Loucy (cell line): ENCODE measurements at regions not wholly inside any gene's neighbourhood (a gene's known extent, or its start where the extent isn't known, plus 50 kb on each side); places are given as distances from the start of the nearest gene placed in this dataset.

Source experiments
- H2AFZ ChIP-seq: fragments of 200-600 bp; sonication (generic); 2 replicates; pipeline ENCODE4 v1.6.0; 2016; ENCODE audit warnings: antibody characterized with exemption, mild to moderate bottlenecking, low read length, moderate library complexity
- H3F3A ChIP-seq: fragments of 200-600 bp; 2 replicates; pipeline ENCODE4 v1.6.0; 2016; ENCODE audit warnings: antibody characterized with exemption, low read depth, mild to moderate bottlenecking
- H3K27me3 ChIP-seq: fragments of 200-600 bp; sonication (generic); 2 replicates; pipeline ENCODE4 v1.6.1; 2014; ENCODE audit warnings: low read length, mild to moderate bottlenecking; ENCODE audit not compliant: insufficient read depth, poor library complexity, severe bottlenecking
- H3K36me3 ChIP-seq: fragments of 200-600 bp; sonication (generic); 2 replicates; pipeline ENCODE4 v1.6.1; 2016; ENCODE audit warnings: low read length; ENCODE audit not compliant: insufficient read depth
- H3K4me1 ChIP-seq: fragments of 200-600 bp; sonication (generic); 2 replicates; pipeline ENCODE4 v1.5.1; 2014; ENCODE audit warnings: low read length, mild to moderate bottlenecking; ENCODE audit not compliant: insufficient read depth, poor library complexity, severe bottlenecking
- H3K4me2 ChIP-seq: fragments of 200-600 bp; sonication (generic); 2 replicates; pipeline ENCODE4 v1.6.0; 2014; ENCODE audit warnings: antibody characterized with exemption, low read length, low read depth, mild to moderate bottlenecking; ENCODE audit not compliant: poor library complexity, severe bottlenecking
- H3K4me3 ChIP-seq: fragments of 200-600 bp; sonication (generic); 2 replicates; pipeline ENCODE4 v1.5.1; 2014; ENCODE audit warnings: low read length, mild to moderate bottlenecking, mixed read lengths; ENCODE audit not compliant: poor library complexity, severe bottlenecking
- H3K79me2 ChIP-seq: fragments of 200-600 bp; sonication (generic); 2 replicates; pipeline ENCODE4 v1.6.1; 2014; ENCODE audit warnings: low read length; ENCODE audit not compliant: insufficient read depth
- H3K9ac ChIP-seq: fragments of 200-600 bp; sonication (generic); 2 replicates; pipeline ENCODE4 v1.6.0; 2014; ENCODE audit warnings: mild to moderate bottlenecking, low read depth, low read length, moderate library complexity; ENCODE audit not compliant: poor library complexity, severe bottlenecking
- H3K9me2 ChIP-seq: fragments of 200-600 bp; sonication (generic); replicated peaks from 2 replicates; pipeline ENCODE4 v1.6.1; 2016; ENCODE audit warnings: low read depth, low read length, mixed read lengths
- H3K9me3 ChIP-seq: fragments of 200-600 bp; sonication (generic); 2 replicates; pipeline ENCODE4 v1.6.1; 2014; ENCODE audit warnings: mild to moderate bottlenecking, antibody characterized with exemption, low read length, low read depth; ENCODE audit not compliant: insufficient read depth
- H4K20me1 ChIP-seq: fragments of 200-600 bp; sonication (generic); 2 replicates; pipeline ENCODE4 v1.6.0; 2014; ENCODE audit warnings: antibody characterized with exemption, low read length, mild to moderate bottlenecking; ENCODE audit not compliant: insufficient read depth, poor library complexity, severe bottlenecking
- EZH2phosphoT487 ChIP-seq: fragments of 200-600 bp; IDR thresholded peaks from 2 replicates; pipeline ENCODE4 v1.6.1; 2018; ENCODE audit warnings: antibody characterized with exemption, mild to moderate bottlenecking, moderate library complexity, borderline replicate concordance
- TF ChIP-seq, protein P1 (sequence below): fragments of 200-600 bp; sonication (generic); conservative IDR thresholded peaks from 2 replicates; pipeline ENCODE4 v1.5.1; 2014; ENCODE audit warnings: mild to moderate bottlenecking, antibody characterized with exemption, low read length

DNA sequence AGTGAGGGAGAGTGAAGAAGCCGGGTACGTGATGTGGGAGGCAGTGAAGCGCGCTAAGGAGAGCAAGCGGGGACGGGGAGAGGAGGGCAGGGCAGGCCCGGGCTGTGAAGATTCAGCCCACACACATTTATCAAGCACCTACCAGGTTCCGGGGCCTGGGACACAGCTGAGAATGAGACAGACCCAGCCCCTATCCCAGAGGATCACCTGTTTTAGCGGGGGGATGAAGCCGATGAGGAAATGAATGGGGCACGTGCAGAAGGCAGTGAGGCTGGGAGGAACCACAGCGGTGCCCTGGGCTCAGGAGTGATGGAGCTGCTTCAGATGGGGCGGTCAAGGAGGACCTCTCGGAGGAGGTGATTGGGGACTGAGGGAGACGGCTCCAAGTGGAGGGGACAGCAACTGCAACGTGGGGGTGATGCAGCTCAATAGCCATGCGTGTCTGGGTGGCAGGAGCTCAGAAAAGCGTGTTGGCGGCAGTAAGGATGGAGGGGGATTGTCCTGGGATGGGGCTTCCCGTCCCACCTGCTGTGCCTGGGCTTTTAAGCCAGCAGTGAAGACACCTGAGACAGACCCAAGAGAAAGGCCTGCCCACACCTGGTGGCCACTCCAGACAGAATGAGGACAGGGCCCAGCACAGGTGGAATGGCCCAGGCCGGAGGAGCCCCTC, 77.5 kb upstream of the UNC5A start:
- Histone ChIP-seq H3K36me3 (no peaks in the 10 kb centered on the region), H3K27me3 (no peaks in the 10 kb centered on the region), H3K79me2 (no peaks in the 10 kb centered on the region), H3K4me2 (no peak overlapping the region), H3F3A (no peaks in the 10 kb centered on the region), H3K4me1 (peaks cover 6% of the 10 kb centered on the region), H4K20me1 (no peaks in the 10 kb centered on the region), H3K9me3 (no peaks in the 10 kb centered on the region), H2AFZ (no peak overlapping the region), H3K4me3 (no peak overlapping the region), H3K9me2 (no peaks in the 10 kb centered on the region), H3K9ac (no peak overlapping the region)
- TF ChIP-seq EZH2phosphoT487 = no peak
- TF ChIP-seq, protein P1, sequence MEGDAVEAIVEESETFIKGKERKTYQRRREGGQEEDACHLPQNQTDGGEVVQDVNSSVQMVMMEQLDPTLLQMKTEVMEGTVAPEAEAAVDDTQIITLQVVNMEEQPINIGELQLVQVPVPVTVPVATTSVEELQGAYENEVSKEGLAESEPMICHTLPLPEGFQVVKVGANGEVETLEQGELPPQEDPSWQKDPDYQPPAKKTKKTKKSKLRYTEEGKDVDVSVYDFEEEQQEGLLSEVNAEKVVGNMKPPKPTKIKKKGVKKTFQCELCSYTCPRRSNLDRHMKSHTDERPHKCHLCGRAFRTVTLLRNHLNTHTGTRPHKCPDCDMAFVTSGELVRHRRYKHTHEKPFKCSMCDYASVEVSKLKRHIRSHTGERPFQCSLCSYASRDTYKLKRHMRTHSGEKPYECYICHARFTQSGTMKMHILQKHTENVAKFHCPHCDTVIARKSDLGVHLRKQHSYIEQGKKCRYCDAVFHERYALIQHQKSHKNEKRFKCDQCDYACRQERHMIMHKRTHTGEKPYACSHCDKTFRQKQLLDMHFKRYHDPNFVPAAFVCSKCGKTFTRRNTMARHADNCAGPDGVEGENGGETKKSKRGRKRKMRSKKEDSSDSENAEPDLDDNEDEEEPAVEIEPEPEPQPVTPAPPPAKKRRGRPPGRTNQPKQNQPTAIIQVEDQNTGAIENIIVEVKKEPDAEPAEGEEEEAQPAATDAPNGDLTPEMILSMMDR = no peak

DNA sequence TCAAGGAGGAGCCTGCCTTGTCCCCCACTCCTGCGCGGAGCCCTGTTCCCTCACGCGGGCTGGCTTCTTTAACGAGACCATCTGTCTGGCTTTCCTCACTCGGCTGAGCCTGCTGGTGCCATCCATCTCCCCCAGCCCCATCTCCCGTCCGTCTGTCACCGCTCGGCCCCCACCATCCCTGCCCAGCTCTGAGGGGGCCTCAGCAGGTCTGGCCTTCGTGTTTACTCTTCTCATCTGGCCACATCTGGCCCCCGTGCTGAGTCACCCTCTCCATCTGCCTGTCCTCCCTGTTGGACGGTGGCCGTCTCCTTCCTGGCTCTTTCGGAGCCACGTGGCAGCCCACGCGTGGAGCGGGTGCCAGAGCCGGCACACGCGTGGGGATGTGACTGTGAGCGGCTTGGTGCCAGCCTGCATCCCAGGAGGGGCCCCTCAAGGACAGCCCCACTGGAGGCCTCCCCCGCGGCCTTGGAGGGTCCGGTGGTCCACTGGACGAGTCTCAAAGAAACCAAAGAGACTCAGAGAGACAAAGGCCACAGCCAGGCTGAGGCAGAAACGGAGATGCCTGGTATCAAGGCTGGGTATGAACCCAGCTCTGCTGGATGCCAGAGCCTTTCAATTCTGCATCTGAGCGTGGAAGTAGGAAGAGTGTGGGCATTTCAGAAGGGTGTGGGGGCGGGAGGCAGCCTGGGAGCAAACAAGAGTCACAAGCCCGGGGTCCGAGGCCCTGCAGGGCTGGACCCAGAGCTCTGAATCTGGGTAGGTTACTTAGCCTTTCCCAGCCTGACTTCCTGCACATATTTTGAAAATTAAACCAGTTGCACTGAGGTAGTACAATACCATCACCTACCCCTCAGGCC, 76.7 kb upstream of the UNC5A start:
- Histone ChIP-seq H3K9me2 (no peaks in the 10 kb centered on the region), H3K9ac (no peak overlapping the region), H2AFZ (no peak overlapping the region), H3K27me3 (no peaks in the 10 kb centered on the region), H4K20me1 (no peaks in the 10 kb centered on the region), H3K9me3 (no peaks in the 10 kb centered on the region), H3K36me3 (no peaks in the 10 kb centered on the region), H3K4me3 (no peak overlapping the region), H3K4me2 (no peak overlapping the region), H3K4me1 (peaks cover 6% of the 10 kb centered on the region), H3K79me2 (no peaks in the 10 kb centered on the region), H3F3A (no peaks in the 10 kb centered on the region)
- TF ChIP-seq, protein P1 = no peak
- no peak for TF ChIP-seq EZH2phosphoT487

DNA sequence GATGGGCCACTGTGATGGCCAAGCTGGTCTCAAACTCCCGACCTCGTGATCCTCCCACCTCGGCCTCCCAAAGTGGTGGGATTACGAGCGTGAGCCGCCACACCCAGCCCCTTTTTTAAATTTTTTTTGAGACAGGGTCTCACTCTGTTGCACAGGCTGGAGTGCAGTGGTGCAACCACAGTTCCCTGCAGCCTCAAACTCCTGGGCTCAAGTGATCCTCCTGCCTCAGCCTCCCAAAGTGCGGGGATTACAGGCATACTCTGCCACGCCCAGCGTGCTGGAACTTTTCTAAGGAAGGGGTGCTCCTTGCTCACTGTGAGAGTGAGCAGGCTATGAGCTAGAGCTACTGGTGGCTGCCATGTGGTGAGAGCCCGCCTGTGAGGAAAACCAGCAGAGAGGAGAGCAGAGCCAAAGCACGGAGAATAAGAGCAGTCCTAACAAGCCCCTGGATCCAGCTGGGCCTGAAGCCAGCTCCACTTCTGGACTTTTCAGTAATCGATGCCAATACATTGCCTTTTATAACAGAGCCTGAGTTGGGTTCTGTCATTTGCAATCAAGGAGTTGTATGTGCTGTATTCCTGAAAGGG, 75.5 kb upstream of the UNC5A start:
- no peaks in the 10 kb centered on the region for H3K9me2 ChIP-seq
- no peaks in the 10 kb centered on the region for H3K9me3 ChIP-seq
- H3K4me3 ChIP-seq = no peak overlapping the region
- H3K36me3 ChIP-seq = no peaks in the 10 kb centered on the region
- no peak overlapping the region for H2AFZ ChIP-seq
- H3K27me3 ChIP-seq = no peaks in the 10 kb centered on the region
- H4K20me1 ChIP-seq = no peaks in the 10 kb centered on the region
- no peak overlapping the region for H3K9ac ChIP-seq
- H3K79me2 ChIP-seq = no peaks in the 10 kb centered on the region
- peaks cover 6% of the 10 kb centered on the region for H3K4me1 ChIP-seq
- no peaks in the 10 kb centered on the region for H3F3A ChIP-seq
- no peak overlapping the region for H3K4me2 ChIP-seq
- TF ChIP-seq, protein P1 = no peak
- no peak for TF ChIP-seq EZH2phosphoT487
